ENCODE measurements at regions not wholly inside any gene's neighbourhood (a gene's known extent, or its start where the extent isn't known, plus 50 kb on each side); places are given as distances from the start of the nearest gene placed in this dataset.
"Not testable (repeated sequence)": the region's sequence is repeated elsewhere in the genome, so short reads cannot be mapped to it uniquely, and the experiment has no call there.

GRCh38 chr13:65584126-65584525, 1646.0 kb downstream of the PCDH9 start:
- no peak for DNase-seq (ENCODE audit: low read depth, low spot score)
- Histone ChIP-seq H3K9me3 (ENCODE audit: insufficient read depth, low read length) (no peaks in the 10 kb centered on the region), H3K4me1 (ENCODE audit: insufficient read depth, insufficient read length) (no peaks in the 10 kb centered on the region), H3K36me3 (ENCODE audit: insufficient read depth, insufficient read length, low read length) (no peaks in the 10 kb centered on the region), H3K9ac (ENCODE audit: insufficient read length, low read depth) (no peak overlapping the region), H3K4me3 (ENCODE audit: insufficient read length, low read depth) (no peak overlapping the region), H3K27me3 (ENCODE audit: insufficient read depth, insufficient read length) (no peaks in the 10 kb centered on the region)
- TF ChIP-seq ZNF274 (IDR thresholded peaks at IDR 0.05; ENCODE audit: low read depth, low read length) = no peak
- TF ChIP-seq SUZ12 (IDR thresholded peaks at IDR 0.05; ENCODE audit: extremely low read depth, insufficient read depth, insufficient read length) = no peak
- no peak for TF ChIP-seq YY1 (IDR thresholded peaks at IDR 0.05; ENCODE audit: insufficient read depth, insufficient read length)

- Histone ChIP-seq H3K36me3 (ENCODE audit: insufficient read depth, insufficient read length, low read length) (no peaks in the 10 kb centered on the region), H3K4me3 (ENCODE audit: insufficient read length, low read depth) (no peak overlapping the region)
- DNase-seq (ENCODE audit: low read depth, low spot score) = no peak
Observed at GRCh38 chr13:65582160-65582559, 1648.0 kb downstream of the PCDH9 start.

GRCh38 chr13:65564561-65564960, 1665.6 kb downstream of the PCDH9 start:
- not testable (repeated sequence) for H3K9ac ChIP-seq (ENCODE audit: insufficient read length, low read depth); H3K4me3 ChIP-seq (ENCODE audit: insufficient read length, low read depth); H3K4me1 ChIP-seq (ENCODE audit: insufficient read depth, insufficient read length); H3K36me3 ChIP-seq (ENCODE audit: insufficient read depth, insufficient read length, low read length); H3K9me3 ChIP-seq (ENCODE audit: insufficient read depth, low read length); H3K27me3 ChIP-seq (ENCODE audit: insufficient read depth, insufficient read length); DNase-seq (ENCODE audit: low read depth, low spot score)

More at GRCh38 chr13:65582160-65582559, 1648.0 kb downstream of the PCDH9 start:
- Histone ChIP-seq H3K9ac (ENCODE audit: insufficient read length, low read depth) (no peak overlapping the region), H3K4me1 (ENCODE audit: insufficient read depth, insufficient read length) (no peaks in the 10 kb centered on the region), H3K9me3 (ENCODE audit: insufficient read depth, low read length) (no peaks in the 10 kb centered on the region), H3K27me3 (ENCODE audit: insufficient read depth, insufficient read length) (no peaks in the 10 kb centered on the region)
- TF ChIP-seq YY1 (IDR thresholded peaks at IDR 0.05; ENCODE audit: insufficient read depth, insufficient read length) (no peak), ZNF274 (IDR thresholded peaks at IDR 0.05; ENCODE audit: low read depth, low read length) (no peak), SUZ12 (IDR thresholded peaks at IDR 0.05; ENCODE audit: extremely low read depth, insufficient read depth, insufficient read length) (no peak)

- no peak for DNase-seq (ENCODE audit: low read depth, low spot score)
- no peaks in the 10 kb centered on the region for H3K27me3 ChIP-seq (ENCODE audit: insufficient read depth, insufficient read length)
Observed at GRCh38 chr13:65562305-65562704, 1667.8 kb downstream of the PCDH9 start.

GRCh38 chr13:65560936-65561335, 1669.2 kb downstream of the PCDH9 start:
- no peak for DNase-seq (ENCODE audit: low read depth, low spot score)
- Histone ChIP-seq H3K9me3 (ENCODE audit: insufficient read depth, low read length) (no peaks in the 10 kb centered on the region; the same call in 1 of the 2 replicates), H3K27me3 (ENCODE audit: insufficient read depth, insufficient read length) (no peaks in the 10 kb centered on the region), H3K9ac (ENCODE audit: insufficient read length, low read depth) (no peak overlapping the region), H3K4me3 (ENCODE audit: insufficient read length, low read depth) (no peak overlapping the region), H3K36me3 (ENCODE audit: insufficient read depth, insufficient read length, low read length) (no peaks in the 10 kb centered on the region), H3K4me1 (ENCODE audit: insufficient read depth, insufficient read length) (no peaks in the 10 kb centered on the region)
- no peak for TF ChIP-seq SUZ12 (IDR thresholded peaks at IDR 0.05; ENCODE audit: extremely low read depth, insufficient read depth, insufficient read length)
- TF ChIP-seq YY1 (IDR thresholded peaks at IDR 0.05; ENCODE audit: insufficient read depth, insufficient read length) = no peak
- TF ChIP-seq ZNF274 (IDR thresholded peaks at IDR 0.05; ENCODE audit: low read depth, low read length) = no peak

More at GRCh38 chr13:65562305-65562704, 1667.8 kb downstream of the PCDH9 start:
- Histone ChIP-seq H3K4me3 (ENCODE audit: insufficient read length, low read depth) (no peak overlapping the region), H3K9ac (ENCODE audit: insufficient read length, low read depth) (no peak overlapping the region), H3K9me3 (ENCODE audit: insufficient read depth, low read length) (no peaks in the 10 kb centered on the region; the same call in 1 of the 2 replicates), H3K4me1 (ENCODE audit: insufficient read depth, insufficient read length) (no peaks in the 10 kb centered on the region), H3K36me3 (ENCODE audit: insufficient read depth, insufficient read length, low read length) (no peaks in the 10 kb centered on the region)
- TF ChIP-seq SUZ12 (IDR thresholded peaks at IDR 0.05; ENCODE audit: extremely low read depth, insufficient read depth, insufficient read length) = no peak

- Histone ChIP-seq H3K27me3 (ENCODE audit: insufficient read depth, insufficient read length) (no peaks in the 10 kb centered on the region), H3K9me3 (ENCODE audit: insufficient read depth, low read length) (no peaks in the 10 kb centered on the region; the same call in 1 of the 2 replicates), H3K4me1 (ENCODE audit: insufficient read depth, insufficient read length) (no peaks in the 10 kb centered on the region), H3K36me3 (ENCODE audit: insufficient read depth, insufficient read length, low read length) (no peaks in the 10 kb centered on the region), H3K4me3 (ENCODE audit: insufficient read length, low read depth) (no peak overlapping the region), H3K9ac (ENCODE audit: insufficient read length, low read depth) (no peak overlapping the region)
- no peak for DNase-seq (ENCODE audit: low read depth, low spot score)
- TF ChIP-seq SUZ12 (IDR thresholded peaks at IDR 0.05; ENCODE audit: extremely low read depth, insufficient read depth, insufficient read length) (no peak), ZNF274 (IDR thresholded peaks at IDR 0.05; ENCODE audit: low read depth, low read length) (no peak), YY1 (IDR thresholded peaks at IDR 0.05; ENCODE audit: insufficient read depth, insufficient read length) (no peak)
Observed at GRCh38 chr13:65555962-65556361, 1674.2 kb downstream of the PCDH9 start.

- TF ChIP-seq ZNF274 (IDR thresholded peaks at IDR 0.05; ENCODE audit: low read depth, low read length) (no peak), YY1 (IDR thresholded peaks at IDR 0.05; ENCODE audit: insufficient read depth, insufficient read length) (no peak), SUZ12 (IDR thresholded peaks at IDR 0.05; ENCODE audit: extremely low read depth, insufficient read depth, insufficient read length) (no peak)
- H3K9ac ChIP-seq (ENCODE audit: insufficient read length, low read depth) = no peak overlapping the region
- no peak for DNase-seq (ENCODE audit: low read depth, low spot score)
Observed at GRCh38 chr13:65553096-65553727, 1676.9 kb downstream of the PCDH9 start.

More at GRCh38 chr13:65553096-65553727, 1676.9 kb downstream of the PCDH9 start:
- no peaks in the 10 kb centered on the region for H3K36me3 ChIP-seq (ENCODE audit: insufficient read depth, insufficient read length, low read length)
- no peaks in the 10 kb centered on the region for H3K27me3 ChIP-seq (ENCODE audit: insufficient read depth, insufficient read length)
- no peaks in the 10 kb centered on the region for H3K9me3 ChIP-seq (ENCODE audit: insufficient read depth, low read length)
- no peak overlapping the region for H3K4me3 ChIP-seq (ENCODE audit: insufficient read length, low read depth)
- H3K4me1 ChIP-seq (ENCODE audit: insufficient read depth, insufficient read length) = no peaks in the 10 kb centered on the region
